ENCODE measurements at regions not wholly inside any gene's neighbourhood (a gene's known extent, or its start where the extent isn't known, plus 50 kb on each side); places are given as distances from the start of the nearest gene placed in this dataset.
"Not testable (repeated sequence)": the region's sequence is repeated elsewhere in the genome, so short reads cannot be mapped to it uniquely, and the experiment has no call there.

DNA sequence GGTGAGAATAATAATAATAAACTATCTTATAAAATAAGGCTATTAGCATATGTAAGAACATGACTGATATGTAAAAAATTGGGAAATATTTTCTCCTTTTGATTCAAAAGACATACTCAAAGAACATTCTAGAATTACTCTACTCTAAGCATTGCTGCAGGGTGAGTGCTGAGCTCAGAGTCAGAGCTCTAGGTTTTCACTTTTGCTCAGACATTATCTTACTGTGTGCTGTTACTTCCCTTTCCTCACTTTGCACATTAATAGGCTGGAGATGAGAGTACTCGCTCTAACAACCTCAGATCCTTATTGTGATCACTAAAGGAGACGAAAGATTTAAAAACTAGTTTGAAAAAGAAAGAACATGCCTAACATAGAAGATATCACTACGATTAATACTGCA is 99.4 kb upstream of the C9orf72 start:
- DNase-seq (ENCODE audit: low spot score) = no peak

DNA sequence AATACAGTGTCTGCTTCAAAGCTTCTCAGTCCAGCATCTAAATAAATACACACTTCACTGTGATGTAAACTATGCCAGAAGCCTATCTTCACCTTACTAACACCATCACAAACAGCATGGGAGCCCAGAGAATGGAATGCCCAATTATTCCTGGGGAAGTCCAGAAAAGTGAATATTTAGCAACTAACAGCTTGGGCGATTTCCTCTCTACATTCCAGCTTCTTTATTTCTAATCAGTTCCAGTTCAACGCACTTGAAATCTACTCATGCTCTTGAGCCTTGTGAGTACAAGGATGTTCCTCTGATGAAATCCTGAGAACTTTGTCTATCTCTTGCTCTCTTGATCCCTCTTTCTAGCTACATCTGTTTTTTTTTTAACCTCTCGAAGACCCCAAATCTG is 100.4 kb upstream of the C9orf72 start:
- no peak for DNase-seq (ENCODE audit: low spot score)

DNA sequence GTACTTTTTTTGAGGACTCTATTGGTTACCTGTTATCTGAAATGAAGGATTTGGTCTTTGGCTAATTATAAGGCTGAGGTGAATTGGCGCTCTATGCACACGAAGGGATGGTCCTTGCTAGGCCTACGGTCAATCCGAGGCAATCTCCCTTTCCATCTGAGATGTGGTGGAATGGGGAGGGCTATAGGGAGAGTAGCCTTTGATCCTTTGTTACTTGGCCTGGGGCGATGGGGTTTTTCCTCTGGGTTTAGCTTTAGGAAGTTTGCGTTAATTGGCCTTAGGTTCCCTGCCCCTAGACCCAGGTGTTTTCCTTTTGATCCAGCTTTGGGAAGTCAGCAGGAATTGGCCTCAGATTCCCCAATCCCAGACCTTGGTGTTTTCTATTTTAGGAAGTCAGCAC is 102.1 kb upstream of the C9orf72 start:
- no peak for DNase-seq (ENCODE audit: low spot score)

GRCh38 chr9:27676827-27677226 is 103.5 kb upstream of the C9orf72 start:
- DNase-seq (ENCODE audit: low spot score) = no peak

DNA sequence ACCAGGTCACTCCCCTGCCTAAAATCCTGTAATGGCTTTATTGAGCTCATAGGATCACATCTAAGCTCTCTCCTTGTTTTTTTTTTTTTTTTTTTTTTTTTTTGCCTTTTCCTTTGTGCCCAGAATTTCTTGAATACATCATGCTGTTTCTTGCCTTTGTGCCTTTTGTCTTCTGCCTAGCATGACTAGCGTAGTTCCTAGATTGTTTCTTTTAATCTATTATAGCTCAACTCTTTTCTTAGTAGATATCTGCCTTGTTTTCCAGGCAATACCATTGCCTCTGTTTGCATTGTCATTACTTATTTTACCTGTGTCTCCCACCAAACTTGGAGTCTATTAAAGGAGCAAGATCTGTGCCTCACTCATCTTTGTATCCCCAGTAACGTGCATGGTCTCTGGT is 106.1 kb upstream of the C9orf72 start:
- no peak for DNase-seq (ENCODE audit: low spot score)

DNA sequence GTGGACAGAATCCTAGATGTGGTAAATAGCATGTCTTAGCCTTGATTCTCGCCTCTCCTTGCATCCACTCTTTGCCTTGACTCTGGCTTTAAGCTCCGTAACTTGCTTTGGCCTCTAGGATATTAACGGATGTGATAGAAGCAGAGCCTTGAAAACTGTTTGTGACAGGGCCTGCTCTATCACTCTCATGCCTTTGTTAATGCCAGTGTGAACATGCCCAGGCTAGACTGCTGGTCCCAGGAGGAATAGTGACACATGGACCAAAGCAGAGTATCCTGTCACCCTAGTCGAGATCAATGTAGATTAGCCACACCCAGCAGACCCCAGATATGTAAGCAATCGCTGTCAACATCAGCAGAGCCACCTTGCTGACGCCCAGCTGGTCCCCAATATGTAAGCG is 109.9 kb upstream of the C9orf72 start:
- DNase-seq (ENCODE audit: low spot score) = no peak

DNA sequence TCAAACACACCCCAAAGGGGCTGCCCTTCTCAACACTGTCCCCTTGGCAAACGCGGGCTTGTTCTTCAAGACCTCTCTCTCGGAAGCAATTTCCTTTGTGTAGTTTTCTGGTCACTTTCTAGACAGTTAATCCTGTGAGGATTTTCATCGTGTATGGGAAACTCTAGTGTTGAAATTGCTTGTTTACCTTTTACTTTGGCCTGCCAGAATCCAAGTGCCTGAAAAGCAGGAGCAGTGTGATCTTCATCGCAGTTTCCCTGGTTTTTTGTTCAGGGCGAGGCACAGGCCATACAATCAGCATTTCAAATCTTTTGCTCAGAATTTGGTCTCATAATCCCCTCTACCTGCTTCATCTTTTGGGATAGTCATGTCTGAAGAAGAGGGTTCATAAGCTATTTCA is 115.7 kb upstream of the C9orf72 start:
- no peak for DNase-seq (ENCODE audit: low spot score)

- not testable (repeated sequence) for DNase-seq (ENCODE audit: low spot score)
Measured at GRCh38 chr9:27690816-27691215, 117.5 kb upstream of the C9orf72 start.

GRCh38 chr9:27699621-27700020 is 126.3 kb upstream of the C9orf72 start:
- DNase-seq (ENCODE audit: low spot score) = no peak

- DNase-seq (ENCODE audit: low spot score) = no peak
Measured at GRCh38 chr9:27701016-27701415, 127.7 kb upstream of the C9orf72 start.

- no peak for DNase-seq (ENCODE audit: low spot score)
Measured at GRCh38 chr9:27701587-27701986, 128.3 kb upstream of the C9orf72 start.

- no peak for DNase-seq (ENCODE audit: low spot score)
Measured at GRCh38 chr9:27703216-27703980, 130.1 kb upstream of the C9orf72 start.

DNA sequence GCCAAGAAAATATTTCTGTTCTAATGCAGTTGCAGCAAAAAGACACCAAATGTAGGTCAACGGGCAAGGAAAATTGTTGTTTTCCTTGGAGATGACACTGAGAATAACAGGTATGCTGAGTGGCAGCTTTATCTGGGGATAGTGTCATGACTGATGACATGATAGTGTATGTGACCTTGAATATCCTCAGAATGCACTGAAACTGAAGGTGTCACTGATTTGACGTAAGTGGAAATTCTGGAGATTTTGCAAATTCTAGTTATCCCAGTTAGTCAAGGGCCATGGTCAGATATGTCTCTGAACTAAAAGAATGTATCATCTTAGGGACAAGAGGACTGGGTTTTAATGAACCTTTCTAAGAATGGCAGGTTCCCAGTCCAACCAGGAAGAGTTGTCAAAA is 138.0 kb upstream of the C9orf72 start:
- no peak for DNase-seq (ENCODE audit: low spot score)

GRCh38 chr9:27712806-27713205 is 139.5 kb upstream of the C9orf72 start:
- DNase-seq (ENCODE audit: low spot score) = no peak

DNA sequence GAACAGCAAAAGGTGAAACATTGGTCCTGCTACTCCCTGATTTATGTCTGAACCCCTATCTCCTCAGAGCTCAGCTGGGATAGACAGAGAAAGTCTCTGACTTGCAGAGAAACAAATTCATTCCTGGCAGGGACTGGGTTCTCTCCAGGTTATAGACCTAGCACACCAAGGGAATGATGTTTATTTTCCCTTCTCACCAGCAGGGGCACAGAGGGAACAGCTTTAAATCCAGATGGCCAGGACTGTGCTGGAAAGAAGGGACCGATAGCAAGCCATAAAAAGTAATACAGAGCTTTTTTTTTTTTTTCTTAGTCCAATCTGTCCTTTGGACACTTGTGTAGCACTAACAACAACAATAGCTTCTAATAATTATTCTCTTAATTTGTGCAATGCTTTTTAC is 141.1 kb upstream of the C9orf72 start:
- DNase-seq (ENCODE audit: low spot score) = no peak

GRCh38 chr9:27715651-27716050 is 142.4 kb upstream of the C9orf72 start:
- DNase-seq (ENCODE audit: low spot score) = no peak

DNA sequence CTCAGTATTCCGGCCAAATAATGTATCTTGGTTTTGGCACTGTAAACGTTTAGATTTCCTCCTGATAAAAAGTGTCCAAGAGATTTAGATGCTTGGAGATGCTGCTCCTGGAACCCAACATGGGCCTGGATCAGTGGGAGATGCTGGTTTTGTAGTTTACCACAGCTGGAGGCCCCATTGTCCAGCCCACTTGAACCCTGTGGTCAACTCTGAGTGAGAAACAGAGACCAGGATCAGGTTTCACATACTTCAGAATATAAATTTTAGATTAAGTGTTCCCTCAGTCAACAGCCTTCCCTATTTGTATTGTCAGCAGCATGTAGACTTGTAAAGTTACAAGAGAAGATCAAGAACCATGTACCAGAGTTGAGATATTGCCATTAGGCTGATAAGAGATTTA is 144.7 kb upstream of the C9orf72 start:
- no peak for DNase-seq (ENCODE audit: low spot score)

GRCh38 chr9:27719711-27720110 is 146.4 kb upstream of the C9orf72 start:
- no peak for DNase-seq (ENCODE audit: low spot score)

GRCh38 chr9:27722866-27723265 is 149.6 kb upstream of the C9orf72 start:
- no peak for DNase-seq (ENCODE audit: low spot score)

GRCh38 chr9:27726244-27727081 is 153.2 kb upstream of the C9orf72 start:
- peak; percentile 65 for DNase-seq (ENCODE audit: low spot score)

DNA sequence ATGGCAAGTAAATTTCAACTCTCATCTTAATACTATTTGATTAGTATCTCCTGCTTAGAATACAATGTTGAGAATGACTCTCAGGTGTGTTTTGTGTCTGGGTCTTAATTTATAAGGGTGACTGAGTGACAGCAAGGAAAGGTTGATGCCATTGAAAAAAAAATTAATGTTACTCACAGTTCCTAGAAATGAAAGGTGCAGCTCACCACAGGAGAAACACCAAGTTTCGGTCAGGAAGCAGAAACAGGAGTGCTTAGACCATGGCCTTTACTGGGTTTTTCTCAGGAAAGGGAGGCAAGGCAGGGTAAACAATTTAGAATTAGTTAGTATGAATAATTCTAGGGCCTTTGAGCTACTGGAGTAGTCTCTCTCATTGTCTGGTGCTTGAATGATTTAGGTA is 159.2 kb upstream of the C9orf72 start:
- DNase-seq (ENCODE audit: low spot score) = no peak

DNA sequence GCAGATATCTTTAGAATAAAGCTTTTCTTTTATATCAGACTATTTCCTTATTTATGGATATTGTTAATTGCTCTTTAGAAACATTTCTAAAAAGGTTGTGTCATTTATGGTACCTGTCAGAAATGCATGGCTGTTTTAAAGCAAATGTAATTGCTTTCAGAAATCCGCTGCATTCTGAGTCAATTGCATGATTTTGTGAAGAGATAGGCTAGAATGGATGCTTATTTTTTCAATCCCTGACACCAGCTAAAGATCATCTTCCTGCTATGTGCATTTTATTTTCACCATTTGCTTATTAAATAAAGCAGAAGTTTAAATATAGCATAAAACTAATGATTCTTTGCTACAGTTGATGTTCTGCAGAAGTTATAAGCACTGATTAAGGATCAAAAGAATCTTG is 170.2 kb upstream of the C9orf72 start:
- no peak for DNase-seq (ENCODE audit: low spot score)

- no peak for DNase-seq (ENCODE audit: low spot score)
Measured at GRCh38 chr9:27747450-27747849, 174.2 kb upstream of the C9orf72 start.

- DNase-seq (ENCODE audit: low spot score) = no peak
Measured at GRCh38 chr9:27749838-27750237, 176.6 kb upstream of the C9orf72 start.
